ENCODE measurements at regions not wholly inside any gene's neighbourhood (a gene's known extent, or its start where the extent isn't known, plus 50 kb on each side); places are given as distances from the start of the nearest gene placed in this dataset.

DNA sequence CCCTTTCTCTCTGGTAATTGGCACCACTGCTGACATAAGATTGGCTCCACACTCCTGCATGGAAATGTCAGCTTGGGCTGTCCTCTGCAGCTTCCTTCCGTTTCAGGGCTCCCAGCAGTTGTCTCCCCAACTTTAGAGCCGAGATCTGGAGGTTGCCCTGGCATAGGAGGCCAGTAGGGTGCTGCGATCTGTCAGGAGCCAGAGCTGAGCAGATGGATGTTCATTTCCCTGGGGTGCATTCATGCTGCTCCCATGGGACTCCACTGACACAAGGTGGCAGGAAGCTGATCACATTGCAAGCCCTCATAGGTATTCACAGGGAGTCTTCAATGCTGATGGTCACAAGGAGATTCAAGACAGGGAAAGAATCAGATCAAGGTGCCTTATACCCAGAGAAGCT is 116.6 kb upstream of the RAI2 start:
- H4K20me1 ChIP-seq (replicated peaks; ENCODE audit: control insufficient read depth, extremely low read depth, insufficient read depth, low read length), result no peaks in the 10 kb centered on the region
- H3K4me3 ChIP-seq (replicated peaks in 1 of 3; ENCODE audit: insufficient read depth in 1 of 3, low read depth in 1 of 3, low read length in 3 of 3), result no peak overlapping the region
- no peaks in the 10 kb centered on the region for H3K27me3 ChIP-seq (ENCODE audit: control insufficient read depth in 2 of 2, insufficient read depth in 2 of 2, low read length in 2 of 2)
- intact Hi-C loops (cut with micrococcal nuclease) (no loop called here), dilution Hi-C loops (cut with MboI; ENCODE audit: extremely low pct_ligation_motif_present, low sequenced_read_pairs) (no loop called here)
- POLR2A ChIA-PET, result no interaction called here
- no peak overlapping the region for H3K4me2 ChIP-seq (ENCODE audit: insufficient read depth, low read length)
- H3K27ac ChIP-seq (ENCODE audit: insufficient read depth, low read depth, low read length), result no peak overlapping the region
- DNase-seq (ENCODE audit: low read depth, low spot score), result no peak
- no peaks in the 10 kb centered on the region for H3K79me2 ChIP-seq (ENCODE audit: control insufficient read depth, insufficient read depth, low read length)
- no peaks in the 10 kb centered on the region for H3K36me3 ChIP-seq (ENCODE audit: control insufficient read depth in 2 of 2, extremely low read depth in 1 of 2, insufficient read depth in 2 of 2, low read length in 2 of 2)
- no peaks in the 10 kb centered on the region for H3K9me1 ChIP-seq (replicated peaks; ENCODE audit: control insufficient read depth, extremely low read depth, insufficient read depth, low read length)
- TF ChIP-seq GATA2 (IDR thresholded peaks at IDR 0.05; ENCODE audit: insufficient read depth, insufficient read length, low read depth, low read length) (no peak), MYC (IDR thresholded peaks at IDR 0.05; ENCODE audit: low read depth, low read length) (no peak), FOS (IDR thresholded peaks at IDR 0.05; ENCODE audit: borderline replicate concordance, insufficient read depth, low read length) (no peak), POLR2AphosphoS5 (IDR thresholded peaks at IDR 0.05; ENCODE audit: insufficient read depth, low read depth, low read length) (no peak), EZH2 (IDR thresholded peaks at IDR 0.05; ENCODE audit: borderline replicate concordance, low read depth, low read length, severe bottlenecking) (no peak)
- TF ChIP-seq, protein P1, sequence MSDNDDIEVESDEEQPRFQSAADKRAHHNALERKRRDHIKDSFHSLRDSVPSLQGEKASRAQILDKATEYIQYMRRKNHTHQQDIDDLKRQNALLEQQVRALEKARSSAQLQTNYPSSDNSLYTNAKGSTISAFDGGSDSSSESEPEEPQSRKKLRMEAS (IDR thresholded peaks at IDR 0.05; ENCODE audit: insufficient read depth, insufficient read length), result no peak
- TF ChIP-seq, protein P2, sequence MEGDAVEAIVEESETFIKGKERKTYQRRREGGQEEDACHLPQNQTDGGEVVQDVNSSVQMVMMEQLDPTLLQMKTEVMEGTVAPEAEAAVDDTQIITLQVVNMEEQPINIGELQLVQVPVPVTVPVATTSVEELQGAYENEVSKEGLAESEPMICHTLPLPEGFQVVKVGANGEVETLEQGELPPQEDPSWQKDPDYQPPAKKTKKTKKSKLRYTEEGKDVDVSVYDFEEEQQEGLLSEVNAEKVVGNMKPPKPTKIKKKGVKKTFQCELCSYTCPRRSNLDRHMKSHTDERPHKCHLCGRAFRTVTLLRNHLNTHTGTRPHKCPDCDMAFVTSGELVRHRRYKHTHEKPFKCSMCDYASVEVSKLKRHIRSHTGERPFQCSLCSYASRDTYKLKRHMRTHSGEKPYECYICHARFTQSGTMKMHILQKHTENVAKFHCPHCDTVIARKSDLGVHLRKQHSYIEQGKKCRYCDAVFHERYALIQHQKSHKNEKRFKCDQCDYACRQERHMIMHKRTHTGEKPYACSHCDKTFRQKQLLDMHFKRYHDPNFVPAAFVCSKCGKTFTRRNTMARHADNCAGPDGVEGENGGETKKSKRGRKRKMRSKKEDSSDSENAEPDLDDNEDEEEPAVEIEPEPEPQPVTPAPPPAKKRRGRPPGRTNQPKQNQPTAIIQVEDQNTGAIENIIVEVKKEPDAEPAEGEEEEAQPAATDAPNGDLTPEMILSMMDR (IDR thresholded peaks at IDR 0.05; ENCODE audit: extremely low read depth in 1 of 2, insufficient read depth in 1 of 2, low read depth in 1 of 2, low read length in 2 of 2), result no peak
- H3K4me1 ChIP-seq (ENCODE audit: control insufficient read depth, extremely low read depth, insufficient read depth, low read length), result no peaks in the 10 kb centered on the region
- H3K9me3 ChIP-seq (replicated peaks; ENCODE audit: control insufficient read depth, insufficient read depth, low read length), result no peaks in the 10 kb centered on the region
- H3K9ac ChIP-seq (replicated peaks; ENCODE audit: extremely low read depth, insufficient read depth, low read length), result no peak overlapping the region
- FAIRE-seq, result no peak
- BruUV-seq (replicated peaks), result no TSS peak
- no peak overlapping the region for H2AFZ ChIP-seq (ENCODE audit: low read depth, low read length)
- CTCF ChIA-PET, result no interaction called here

Measured in endothelial cell of umbilical vein (primary cell).